Lower leg skin (tissue), 4 donors: ENCODE measurements at regions not wholly inside any gene's neighbourhood (a gene's known extent, or its start where the extent isn't known, plus 50 kb on each side); places are given as distances from the start of the nearest gene placed in this dataset.
"Not testable (repeated sequence)": the region's sequence is repeated elsewhere in the genome, so short reads cannot be mapped to it uniquely, and the experiment has no call there.

Experiments
- DNase-seq, 2 donors: peaks; one replicate each; pipeline ENCODE4 v3.0.0-alpha.2; 2019; ENCODE audit warnings: low spot score in 2 of 2
- H3K4me3 ChIP-seq: fragments of 200-600 bp; sonication (generic); 2 replicates; pipeline ENCODE4 v1.5.1; 2017; ENCODE audit warnings: mild to moderate bottlenecking, low read depth; ENCODE audit not compliant: poor library complexity, severe bottlenecking
- CTCF ChIP-seq, 3 donors: fragments of 450-650 bp; IDR thresholded peaks; one replicate each; pipeline ENCODE4 v1.5.1; 2016; ENCODE audit warnings: antibody characterized with exemption in 3 of 3, mild to moderate bottlenecking in 3 of 3, moderate library complexity in 2 of 3
- POLR2A ChIP-seq, 2 donors: fragments of 450-650 bp; IDR thresholded peaks; one replicate each; pipeline ENCODE4 v1.6.1; 2016 to 2017; ENCODE audit warnings: antibody characterized with exemption in 2 of 2, mild to moderate bottlenecking in 1 of 2, moderate library complexity in 1 of 2
- WGBS, 2 donors: methylation state at CpG; one replicate each; pipeline ENCODE4 v1.1.5; 2018; 5-methylcytosine and 5-hydroxymethylcytosine counted together
- intact Hi-C: fragments of 100-400 bp; cut with DNase I; formaldehyde crosslinking; loops from one replicate; pipeline ENCODE4 v1.15.0; 2023; ENCODE audit warnings: low total_unique reads

- no peak overlapping the region for H3K4me3 ChIP-seq
- no peak for DNase-seq
- WGBS, 2 donors = 13 to 29% methylated on average over 1 of the region's 1 CpG
- intact Hi-C loops = no loop called here
- TF ChIP-seq CTCF (IDR thresholded peaks at IDR 0.05) (no peak), POLR2A (IDR thresholded peaks at IDR 0.05) (no peak)
These were observed 208.5 kb downstream of the FOXG1 start for GRCh38 chr14:28975084-28975483.

DNA sequence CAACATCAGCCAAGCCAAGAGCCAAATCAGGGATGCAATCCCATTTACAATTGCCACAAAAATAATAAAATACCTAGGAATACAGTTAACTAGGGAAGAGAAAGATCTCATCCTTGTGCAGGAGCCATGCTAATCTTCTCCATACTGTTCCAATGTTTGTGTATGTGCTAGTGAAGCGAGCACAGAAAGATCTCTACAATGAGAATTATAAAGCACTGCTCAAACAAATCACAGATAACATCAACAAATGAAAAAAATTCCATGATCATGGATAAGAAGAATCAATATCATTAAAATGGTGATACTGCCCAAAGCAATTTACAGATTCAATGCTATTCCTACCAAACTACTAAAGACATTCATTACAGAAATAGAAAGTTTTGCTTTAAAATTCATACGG lies 215.6 kb downstream of the FOXG1 start:
- 79 to 90% methylated on average over 2 of the region's 2 CpGs for WGBS, 2 donors

GRCh38 chr14:28983279-28983678 lies 216.7 kb downstream of the FOXG1 start:
- H3K4me3 ChIP-seq = no peak overlapping the region
- no peak for DNase-seq
- TF ChIP-seq POLR2A (IDR thresholded peaks at IDR 0.05) (no peak), CTCF (IDR thresholded peaks at IDR 0.05) (no peak)
- 84 to 89% methylated on average over 4 of the region's 4 CpGs for WGBS, 2 donors
- intact Hi-C loops = no loop called here

More for the DNA sequence above, 215.6 kb downstream of the FOXG1 start:
- TF ChIP-seq CTCF (IDR thresholded peaks at IDR 0.05) (no peak), POLR2A (IDR thresholded peaks at IDR 0.05) (no peak)
- DNase-seq = no peak
- intact Hi-C loops = no loop called here
- no peak overlapping the region for H3K4me3 ChIP-seq

DNA sequence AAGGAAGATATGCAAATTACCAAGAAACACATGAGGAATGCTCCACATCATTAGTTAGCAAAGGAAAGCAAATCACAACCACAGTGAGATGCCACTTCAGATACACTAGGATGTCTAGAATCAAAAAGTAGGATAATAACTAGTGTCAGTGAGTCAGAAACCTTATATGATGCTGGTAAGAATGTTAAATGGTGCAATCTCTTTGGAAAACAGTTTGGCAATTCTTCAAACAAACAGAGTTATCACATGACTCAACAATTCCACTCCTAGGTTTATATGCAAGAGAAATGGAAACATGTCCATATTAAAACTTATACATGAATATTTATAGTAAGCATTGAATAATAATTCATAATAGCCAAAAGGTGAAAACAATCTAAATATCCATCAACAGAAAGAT lies 220.9 kb downstream of the FOXG1 start:
- TF ChIP-seq CTCF (IDR thresholded peaks at IDR 0.05) (no peak), POLR2A (IDR thresholded peaks at IDR 0.05) (no peak)
- DNase-seq = no peak
- H3K4me3 ChIP-seq = no peak overlapping the region
- intact Hi-C loops = no loop called here

GRCh38 chr14:28997196-28997595 lies 230.6 kb downstream of the FOXG1 start:
- H3K4me3 ChIP-seq, DNase-seq, intact Hi-C loops: not testable (repeated sequence)
- WGBS, 2 donors = 79 to 83% methylated on average over 4 of the region's 4 CpGs

GRCh38 chr14:28999656-29000055 lies 233.1 kb downstream of the FOXG1 start:
- intact Hi-C loops = no loop called here
- 76 to 80% methylated on average over 1 of the region's 1 CpG for WGBS, 2 donors

More at GRCh38 chr14:28999656-29000055, 233.1 kb downstream of the FOXG1 start:
- no peak for DNase-seq
- no peak for TF ChIP-seq CTCF (IDR thresholded peaks at IDR 0.05)
- TF ChIP-seq POLR2A (IDR thresholded peaks at IDR 0.05) = no peak
- H3K4me3 ChIP-seq = no peak overlapping the region
